Erythroblast (primary cell): ENCODE measurements at regions not wholly inside any gene's neighbourhood (a gene's known extent, or its start where the extent isn't known, plus 50 kb on each side); places are given as distances from the start of the nearest gene placed in this dataset.

Experiments used
- DNase-seq, 2 experiments: peaks; one replicate each; lab custom pipeline; 2025; lab: John Stamatoyannopoulos, UW
- GATA1 ChIP-seq: IDR thresholded peaks from 2 replicates; pipeline ENCODE4 v1.6.1; 2011; ENCODE audit warnings: low read depth, mild to moderate bottlenecking, control low read depth, low read length, moderate library complexity
- POLR2A ChIP-seq: IDR thresholded peaks from 2 replicates; pipeline ENCODE4 v1.6.1; 2011; ENCODE audit warnings: mild to moderate bottlenecking, low read length

DNA sequence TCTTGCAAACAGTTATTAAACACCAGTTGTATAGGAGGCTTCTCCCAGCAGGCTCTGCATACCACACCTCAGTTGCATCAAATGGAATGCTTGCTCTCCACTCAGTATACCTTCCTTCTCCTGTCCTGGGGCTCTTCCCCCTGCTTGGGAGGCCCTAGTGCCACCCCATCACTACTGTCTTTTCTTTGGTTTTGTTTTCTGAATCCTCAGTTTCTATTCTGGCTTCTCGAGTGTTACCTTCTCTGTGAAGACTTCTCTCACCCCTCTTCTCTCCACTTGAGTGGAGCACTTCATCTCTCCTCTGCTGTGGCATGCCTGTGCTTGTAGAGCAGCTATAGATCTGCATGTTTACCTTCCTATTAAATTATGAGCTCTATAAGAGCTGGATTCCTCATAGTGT lies 75.7 kb upstream of the TPRG1 start:
- no peak for DNase-seq

DNA sequence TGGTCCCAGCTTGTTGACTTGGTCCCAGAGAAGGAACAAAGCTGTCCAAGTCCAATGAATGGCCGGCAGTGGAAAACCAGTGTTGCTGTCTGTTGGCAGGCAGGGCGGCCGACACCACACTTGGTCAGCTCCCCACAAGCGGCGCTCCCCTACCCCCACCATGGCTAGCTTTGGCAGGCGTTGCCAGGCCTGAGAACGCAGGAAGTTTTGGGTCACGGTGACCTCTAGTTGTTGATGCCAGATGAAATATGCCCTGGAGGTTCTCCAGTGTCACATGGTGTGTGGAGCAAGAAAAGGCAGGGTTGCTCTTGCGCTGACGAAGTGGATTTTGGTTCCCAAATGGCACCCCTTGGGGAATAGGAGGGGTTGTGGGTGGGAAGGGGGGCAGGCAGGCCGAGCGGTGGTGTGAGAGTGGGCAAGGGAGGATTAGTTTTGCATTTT lies 72.7 kb upstream of the TPRG1 start:
- no peak for TF ChIP-seq GATA1
- no peak for TF ChIP-seq POLR2A
- no peak for DNase-seq

More for the DNA sequence above, 75.7 kb upstream of the TPRG1 start:
- TF ChIP-seq POLR2A (no peak), GATA1 (no peak)

DNA sequence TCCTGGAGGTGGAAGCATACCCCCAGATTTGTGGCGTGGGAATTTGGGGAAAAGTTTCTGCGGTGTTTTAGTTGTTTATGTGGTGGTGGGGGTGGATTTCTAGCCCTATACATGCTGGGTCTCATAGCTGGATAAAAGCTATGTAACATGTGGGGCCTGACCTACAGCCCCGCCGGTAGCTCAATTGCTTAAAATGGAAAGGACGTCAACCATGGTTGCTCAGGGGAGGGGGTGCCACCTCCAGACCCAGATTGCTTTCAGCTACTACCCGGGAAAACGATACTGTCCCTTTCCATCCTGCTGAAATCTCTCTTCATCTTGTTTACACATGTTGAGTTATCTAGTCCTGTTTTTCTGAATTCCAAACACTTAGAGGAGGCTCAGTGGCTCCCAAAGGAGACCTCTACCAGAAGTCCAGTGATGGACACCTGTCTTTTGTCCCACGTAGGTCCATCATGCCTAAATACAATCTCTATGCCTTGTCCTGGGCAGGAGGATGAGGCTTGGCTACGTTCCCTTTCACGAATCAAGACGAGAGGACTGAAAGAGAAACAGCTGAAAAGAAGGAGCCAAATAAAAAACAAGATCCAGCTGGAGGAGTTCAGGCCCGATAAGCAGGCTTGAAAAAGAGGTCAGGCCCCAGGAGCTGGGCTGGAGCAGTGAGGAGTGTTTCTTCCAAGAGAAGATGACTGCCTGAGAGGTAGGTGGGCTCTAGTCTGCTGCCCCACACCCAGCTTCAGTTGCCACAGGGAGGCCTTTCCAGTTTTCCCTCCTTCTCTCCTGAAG lies 72.1 kb upstream of the TPRG1 start:
- no peak for DNase-seq
- no peak for TF ChIP-seq GATA1
- TF ChIP-seq POLR2A = no peak

DNA sequence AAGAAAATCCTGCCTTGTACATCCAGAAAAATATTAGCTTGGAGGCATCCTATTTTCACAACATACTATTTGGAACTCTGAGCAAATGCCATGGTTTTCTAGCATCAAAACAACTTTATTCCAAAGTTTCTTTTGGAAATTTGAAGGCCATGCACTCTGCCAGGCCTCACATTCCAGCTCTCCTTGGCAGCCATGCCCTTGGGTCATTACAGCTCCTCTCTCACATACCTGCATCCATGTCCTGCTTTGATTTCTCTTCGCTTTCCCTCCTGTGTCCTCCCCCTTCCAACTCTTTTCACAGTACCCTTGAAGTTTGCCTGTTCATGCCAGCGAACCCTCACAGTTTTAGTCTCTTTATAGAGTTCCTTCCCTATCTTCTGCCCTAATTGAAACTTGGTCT lies 70.9 kb upstream of the TPRG1 start:
- TF ChIP-seq GATA1 = no peak
- TF ChIP-seq POLR2A = no peak
- no peak for DNase-seq

DNA sequence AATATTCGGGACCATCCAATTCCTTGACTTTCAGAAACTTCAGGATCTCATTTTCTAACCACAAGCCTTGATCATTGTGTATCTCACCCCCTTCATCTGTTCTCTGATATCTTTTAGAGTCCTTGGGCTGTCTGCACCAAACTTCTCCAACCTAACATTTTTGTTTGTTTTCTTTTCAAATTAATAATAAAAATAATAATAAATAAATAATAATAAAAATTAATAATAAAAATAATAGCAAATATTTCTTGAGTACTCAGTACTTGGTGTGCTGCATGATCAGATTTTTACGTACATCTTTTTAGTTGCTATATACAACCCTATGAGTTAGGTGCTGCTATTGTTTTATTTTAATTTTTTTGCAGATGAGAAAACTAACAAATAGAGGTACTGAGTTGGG lies 70.2 kb upstream of the TPRG1 start:
- TF ChIP-seq GATA1 (no peak), POLR2A (no peak)

DNA sequence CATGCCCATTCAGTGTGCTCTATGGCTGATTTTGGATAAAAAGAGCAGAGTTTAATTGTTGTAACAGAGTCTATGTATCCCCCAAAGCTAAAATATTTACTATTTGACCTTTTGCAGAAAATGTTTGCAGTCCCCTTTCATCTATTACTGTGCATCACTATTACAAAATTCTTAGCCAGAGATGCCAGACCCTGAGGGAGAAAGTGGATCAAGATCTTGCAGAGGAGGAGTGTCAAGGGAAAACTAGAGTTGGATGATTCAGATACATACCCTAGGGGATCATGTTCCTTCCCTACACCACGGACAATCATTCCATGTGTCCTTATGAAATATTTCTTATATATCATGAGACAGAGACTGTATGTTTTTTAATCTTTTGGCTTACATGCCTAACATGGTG lies 68.6 kb upstream of the TPRG1 start:
- TF ChIP-seq POLR2A (no peak), GATA1 (no peak)
- DNase-seq = no peak

More for the DNA sequence above, 70.2 kb upstream of the TPRG1 start:
- DNase-seq = no peak

DNA sequence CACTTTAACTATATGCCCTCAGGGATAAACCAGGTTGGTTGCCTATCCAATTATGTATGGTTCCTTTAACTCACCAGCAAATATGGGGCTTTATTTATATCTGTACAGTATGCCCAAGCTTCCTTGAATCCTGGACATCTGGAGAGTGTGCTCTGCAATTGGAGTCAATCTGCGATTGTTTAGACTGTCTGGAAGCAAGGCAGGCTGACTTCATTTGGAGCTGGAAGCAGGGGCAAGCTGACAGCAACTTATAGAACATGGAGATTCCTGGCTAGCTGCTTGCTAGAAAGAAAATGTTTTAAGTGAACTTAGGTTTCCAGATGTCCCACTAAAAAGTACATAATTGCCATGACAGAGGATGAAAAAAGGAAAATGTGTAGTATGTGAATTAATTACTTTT lies 63.7 kb upstream of the TPRG1 start:
- no peak for TF ChIP-seq POLR2A
- TF ChIP-seq GATA1 = no peak
- DNase-seq = no peak

DNA sequence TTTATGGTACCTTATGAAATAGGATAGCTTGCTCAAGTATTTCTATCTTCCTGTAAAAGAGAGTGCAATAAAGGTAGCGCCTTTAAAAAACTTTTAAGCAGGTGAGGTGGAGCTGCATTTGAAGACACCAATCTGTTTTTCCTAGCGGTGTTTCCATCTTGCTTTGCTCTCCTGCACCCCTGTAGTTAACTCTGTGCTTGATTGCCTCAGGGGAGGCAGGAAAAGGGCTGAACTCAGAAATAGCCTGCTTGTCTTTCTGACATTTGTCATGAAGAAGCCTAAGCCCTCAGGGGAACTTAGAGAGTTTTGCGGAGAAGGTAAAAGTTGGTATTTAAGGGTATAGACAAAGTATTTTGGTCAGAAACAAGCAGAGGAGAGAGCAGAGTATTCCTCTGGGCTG lies 63.0 kb upstream of the TPRG1 start:
- no peak for DNase-seq
- no peak for TF ChIP-seq POLR2A
- no peak for TF ChIP-seq GATA1

DNA sequence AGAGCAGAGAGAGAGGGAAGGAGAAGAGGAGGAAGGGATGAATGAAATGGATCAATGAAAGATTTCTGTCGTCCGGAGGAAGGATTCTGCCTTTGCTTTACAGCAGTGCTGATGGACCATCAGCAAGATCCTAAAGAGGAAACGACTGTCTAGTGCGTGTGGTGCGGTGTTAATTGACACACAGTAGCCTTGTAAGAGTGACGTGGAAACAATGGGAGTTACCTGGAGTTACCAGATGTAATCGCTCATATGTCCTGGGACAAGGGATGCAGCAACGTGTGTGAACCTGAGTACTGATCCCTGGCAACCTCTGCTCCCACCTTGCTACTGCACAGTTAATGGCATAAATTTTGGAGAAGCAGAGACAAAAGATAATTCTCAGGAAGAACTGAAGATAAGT lies 62.6 kb upstream of the TPRG1 start:
- no peak for TF ChIP-seq POLR2A
- TF ChIP-seq GATA1 = no peak
- no peak for DNase-seq

DNA sequence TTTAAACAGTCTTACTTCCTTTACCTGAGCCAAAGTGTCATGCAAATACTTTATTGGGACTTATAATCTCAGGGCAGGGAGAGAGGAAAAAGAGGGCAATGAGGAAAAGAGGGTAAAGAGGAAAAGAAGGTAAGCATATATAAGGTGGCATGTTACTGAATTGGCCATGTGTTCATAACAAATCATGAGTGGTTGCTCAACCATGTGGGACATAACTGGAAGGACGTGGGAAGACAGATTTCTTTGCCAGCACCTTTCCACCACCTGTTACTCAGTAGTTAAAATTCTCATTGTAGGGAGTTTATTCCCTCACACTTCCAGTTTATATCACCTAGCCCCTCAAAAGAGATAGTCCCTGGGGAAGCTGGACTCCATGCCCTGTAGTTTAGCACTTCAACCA lies 54.7 kb upstream of the TPRG1 start:
- DNase-seq = no peak
- TF ChIP-seq POLR2A (no peak), GATA1 (no peak)

DNA sequence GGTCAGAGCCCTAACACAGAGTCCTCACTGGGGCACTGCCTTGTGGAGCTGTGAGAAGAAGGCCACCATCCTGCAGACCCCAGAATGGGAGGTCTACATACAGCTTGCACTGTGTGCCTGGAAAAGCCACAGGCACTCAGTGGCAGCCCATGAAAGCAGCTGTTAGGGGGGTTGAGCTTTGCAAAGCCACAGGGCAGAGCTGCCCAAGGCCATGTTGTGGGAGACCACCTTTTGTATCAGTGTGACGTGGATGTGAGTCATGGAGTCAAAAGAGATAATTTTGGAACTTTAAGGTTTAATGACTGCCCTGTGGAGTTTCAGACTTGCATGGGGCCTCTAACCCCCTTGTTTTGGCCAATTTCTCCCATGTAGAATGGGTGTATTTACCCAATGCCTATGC lies 52.9 kb upstream of the TPRG1 start:
- no peak for TF ChIP-seq GATA1
- no peak for TF ChIP-seq POLR2A
- no peak for DNase-seq

DNA sequence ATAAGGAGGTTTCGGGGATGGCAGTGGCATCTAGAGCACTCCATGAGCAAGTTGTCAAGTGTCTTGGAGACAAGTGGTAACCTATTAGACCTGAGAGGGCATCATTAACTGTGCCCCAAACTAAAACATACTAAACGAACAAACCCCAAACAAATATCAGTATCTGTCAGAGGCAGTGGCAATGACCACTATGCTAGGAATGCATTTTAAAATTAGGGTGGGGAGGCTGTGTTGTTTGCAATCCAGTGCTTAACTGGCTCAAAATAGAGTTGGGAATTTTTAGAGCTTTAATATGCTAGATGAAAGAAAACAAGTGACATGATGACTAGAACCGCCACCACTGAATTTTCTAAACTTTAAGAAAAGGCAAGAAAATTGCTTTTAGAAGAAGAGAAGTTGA lies 51.8 kb upstream of the TPRG1 start:
- TF ChIP-seq GATA1 (no peak), POLR2A (no peak)
- DNase-seq = no peak

DNA sequence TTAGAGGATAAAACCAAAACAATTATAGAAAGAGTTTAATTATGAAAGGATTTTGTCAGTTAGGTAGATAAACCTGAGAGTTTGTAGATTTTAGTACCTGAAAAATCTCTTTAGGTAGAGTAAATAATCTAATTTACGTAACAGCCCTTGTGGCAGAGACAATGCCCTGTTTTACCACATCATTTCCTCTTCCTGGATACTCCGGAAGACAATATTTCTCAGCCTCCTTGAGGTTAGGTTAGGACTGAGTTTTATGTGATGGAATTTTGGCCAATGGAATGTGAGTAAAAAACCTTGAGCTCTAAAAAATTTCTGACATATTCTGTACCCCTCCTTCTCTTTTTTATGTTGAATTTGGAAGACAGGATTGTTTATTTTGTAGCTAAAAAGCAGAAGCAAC lies 50.7 kb upstream of the TPRG1 start:
- no peak for TF ChIP-seq POLR2A
- no peak for TF ChIP-seq GATA1
- DNase-seq = no peak
